ENCODE measurements at regions not wholly inside any gene's neighbourhood (a gene's known extent, or its start where the extent isn't known, plus 50 kb on each side); places are given as distances from the start of the nearest gene placed in this dataset.

GRCh38 chr12:114769634-114770033 is 85.7 kb upstream of the TBX3 start:
- TF ChIP-seq JUND (IDR thresholded peaks at IDR 0.05; ENCODE audit: borderline replicate concordance, low read depth, low read length), result no peak
- TF ChIP-seq JUND (tag; IDR thresholded peaks at IDR 0.05; ENCODE audit: borderline replicate concordance, low read depth, low read length), result no peak
- TF ChIP-seq CBFB (CRISPR knock-in tag; IDR thresholded peaks at IDR 0.05), result no peak
- TF ChIP-seq ZNF311 (CRISPR knock-in tag; IDR thresholded peaks at IDR 0.05), result no peak
- TF ChIP-seq SNAPC5 (CRISPR knock-in tag; IDR thresholded peaks at IDR 0.05), result no peak
- TF ChIP-seq EP300 (IDR thresholded peaks at IDR 0.05; ENCODE audit: low read length), result no peak
- TF ChIP-seq, protein P1, sequence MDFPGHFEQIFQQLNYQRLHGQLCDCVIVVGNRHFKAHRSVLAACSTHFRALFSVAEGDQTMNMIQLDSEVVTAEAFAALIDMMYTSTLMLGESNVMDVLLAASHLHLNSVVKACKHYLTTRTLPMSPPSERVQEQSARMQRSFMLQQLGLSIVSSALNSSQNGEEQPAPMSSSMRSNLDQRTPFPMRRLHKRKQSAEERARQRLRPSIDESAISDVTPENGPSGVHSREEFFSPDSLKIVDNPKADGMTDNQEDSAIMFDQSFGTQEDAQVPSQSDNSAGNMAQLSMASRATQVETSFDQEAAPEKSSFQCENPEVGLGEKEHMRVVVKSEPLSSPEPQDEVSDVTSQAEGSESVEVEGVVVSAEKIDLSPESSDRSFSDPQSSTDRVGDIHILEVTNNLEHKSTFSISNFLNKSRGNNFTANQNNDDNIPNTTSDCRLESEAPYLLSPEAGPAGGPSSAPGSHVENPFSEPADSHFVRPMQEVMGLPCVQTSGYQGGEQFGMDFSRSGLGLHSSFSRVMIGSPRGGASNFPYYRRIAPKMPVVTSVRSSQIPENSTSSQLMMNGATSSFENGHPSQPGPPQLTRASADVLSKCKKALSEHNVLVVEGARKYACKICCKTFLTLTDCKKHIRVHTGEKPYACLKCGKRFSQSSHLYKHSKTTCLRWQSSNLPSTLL (IDR thresholded peaks at IDR 0.05), result no peak
- TF ChIP-seq ETV5 (CRISPR knock-in tag; IDR thresholded peaks at IDR 0.05; ENCODE audit: low read depth), result no peak
- no peak for TF ChIP-seq POLR2A (conservative IDR thresholded peaks at IDR 0.05)
- no peak for TF ChIP-seq JUN (IDR thresholded peaks at IDR 0.05; ENCODE audit: borderline replicate concordance, low read depth, low read length)
- no peak for TF ChIP-seq JUN (CRISPR knock-in tag; IDR thresholded peaks at IDR 0.05; ENCODE audit: borderline replicate concordance)
- TF ChIP-seq, protein P2, sequence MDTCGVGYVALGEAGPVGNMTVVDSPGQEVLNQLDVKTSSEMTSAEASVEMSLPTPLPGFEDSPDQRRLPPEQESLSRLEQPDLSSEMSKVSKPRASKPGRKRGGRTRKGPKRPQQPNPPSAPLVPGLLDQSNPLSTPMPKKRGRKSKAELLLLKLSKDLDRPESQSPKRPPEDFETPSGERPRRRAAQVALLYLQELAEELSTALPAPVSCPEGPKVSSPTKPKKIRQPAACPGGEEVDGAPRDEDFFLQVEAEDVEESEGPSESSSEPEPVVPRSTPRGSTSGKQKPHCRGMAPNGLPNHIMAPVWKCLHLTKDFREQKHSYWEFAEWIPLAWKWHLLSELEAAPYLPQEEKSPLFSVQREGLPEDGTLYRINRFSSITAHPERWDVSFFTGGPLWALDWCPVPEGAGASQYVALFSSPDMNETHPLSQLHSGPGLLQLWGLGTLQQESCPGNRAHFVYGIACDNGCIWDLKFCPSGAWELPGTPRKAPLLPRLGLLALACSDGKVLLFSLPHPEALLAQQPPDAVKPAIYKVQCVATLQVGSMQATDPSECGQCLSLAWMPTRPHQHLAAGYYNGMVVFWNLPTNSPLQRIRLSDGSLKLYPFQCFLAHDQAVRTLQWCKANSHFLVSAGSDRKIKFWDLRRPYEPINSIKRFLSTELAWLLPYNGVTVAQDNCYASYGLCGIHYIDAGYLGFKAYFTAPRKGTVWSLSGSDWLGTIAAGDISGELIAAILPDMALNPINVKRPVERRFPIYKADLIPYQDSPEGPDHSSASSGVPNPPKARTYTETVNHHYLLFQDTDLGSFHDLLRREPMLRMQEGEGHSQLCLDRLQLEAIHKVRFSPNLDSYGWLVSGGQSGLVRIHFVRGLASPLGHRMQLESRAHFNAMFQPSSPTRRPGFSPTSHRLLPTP (IDR thresholded peaks at IDR 0.05; ENCODE audit: borderline replicate concordance, extremely low read depth, insufficient read length), result no peak
- TF ChIP-seq ZNF77 (CRISPR knock-in tag; IDR thresholded peaks at IDR 0.05), result no peak
- TF ChIP-seq, protein P3, sequence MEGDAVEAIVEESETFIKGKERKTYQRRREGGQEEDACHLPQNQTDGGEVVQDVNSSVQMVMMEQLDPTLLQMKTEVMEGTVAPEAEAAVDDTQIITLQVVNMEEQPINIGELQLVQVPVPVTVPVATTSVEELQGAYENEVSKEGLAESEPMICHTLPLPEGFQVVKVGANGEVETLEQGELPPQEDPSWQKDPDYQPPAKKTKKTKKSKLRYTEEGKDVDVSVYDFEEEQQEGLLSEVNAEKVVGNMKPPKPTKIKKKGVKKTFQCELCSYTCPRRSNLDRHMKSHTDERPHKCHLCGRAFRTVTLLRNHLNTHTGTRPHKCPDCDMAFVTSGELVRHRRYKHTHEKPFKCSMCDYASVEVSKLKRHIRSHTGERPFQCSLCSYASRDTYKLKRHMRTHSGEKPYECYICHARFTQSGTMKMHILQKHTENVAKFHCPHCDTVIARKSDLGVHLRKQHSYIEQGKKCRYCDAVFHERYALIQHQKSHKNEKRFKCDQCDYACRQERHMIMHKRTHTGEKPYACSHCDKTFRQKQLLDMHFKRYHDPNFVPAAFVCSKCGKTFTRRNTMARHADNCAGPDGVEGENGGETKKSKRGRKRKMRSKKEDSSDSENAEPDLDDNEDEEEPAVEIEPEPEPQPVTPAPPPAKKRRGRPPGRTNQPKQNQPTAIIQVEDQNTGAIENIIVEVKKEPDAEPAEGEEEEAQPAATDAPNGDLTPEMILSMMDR (IDR thresholded peaks at IDR 0.05 in 2 of 3, conservative IDR thresholded peaks at IDR 0.05 in 1 of 3; ENCODE audit: insufficient read depth in 2 of 3, low read depth in 1 of 3, low read length in 3 of 3), result no peak
- TF ChIP-seq ZNF324 (CRISPR knock-in tag; IDR thresholded peaks at IDR 0.05), result no peak
- TF ChIP-seq POLR2H (tag; IDR thresholded peaks at IDR 0.05; ENCODE audit: low read depth), result no peak

All from K562 (cell line).